Mesendoderm (in vitro differentiated cells): ENCODE measurements at regions not wholly inside any gene's neighbourhood (a gene's known extent, or its start where the extent isn't known, plus 50 kb on each side); places are given as distances from the start of the nearest gene placed in this dataset.

ENCODE experiments used
- DNase-seq: peaks from one replicate; pipeline ENCODE4 v3.0.0; 2013
- H2AK5ac ChIP-seq: 2 replicates; pipeline ENCODE4 v1.6.1; 2013; ENCODE audit warnings: low read length, inconsistent platforms
- H2BK120ac ChIP-seq: 2 replicates; pipeline ENCODE4 v1.6.1; 2013; ENCODE audit warnings: low read depth, mild to moderate bottlenecking, low read length, moderate library complexity, mixed read lengths
- H2BK15ac ChIP-seq: replicated peaks from 2 replicates; pipeline ENCODE4 v1.6.1; 2013; ENCODE audit warnings: low read depth, mild to moderate bottlenecking, moderate library complexity
- H2BK5ac ChIP-seq: 2 replicates; pipeline ENCODE4 v1.6.1; 2013; ENCODE audit warnings: low read length, inconsistent platforms
- H3K18ac ChIP-seq: 2 replicates; pipeline ENCODE4 v1.6.1; 2013; ENCODE audit warnings: mild to moderate bottlenecking, low read length, mixed read lengths
- H3K23ac ChIP-seq: one replicate; pipeline ENCODE4 v1.6.1; 2013; ENCODE audit warnings: low read length
- H3K27ac ChIP-seq: 2 replicates; pipeline ENCODE4 v1.5.1; 2013; ENCODE audit warnings: low read depth, mild to moderate bottlenecking, inconsistent platforms, low read length, moderate library complexity
- H3K27me3 ChIP-seq: 2 replicates; pipeline ENCODE4 v1.6.1; 2013; ENCODE audit warnings: low read length, control low read depth, mild to moderate bottlenecking, inconsistent platforms; ENCODE audit not compliant: insufficient read depth, poor library complexity
- H3K36me3 ChIP-seq: 2 replicates; pipeline ENCODE4 v1.6.1; 2013; ENCODE audit warnings: low read length, inconsistent platforms; ENCODE audit not compliant: control insufficient read depth, insufficient read depth
- H3K4ac ChIP-seq: one replicate; pipeline ENCODE4 v1.6.1; 2013; ENCODE audit warnings: low read depth, mild to moderate bottlenecking, low read length, moderate library complexity
- H3K4me1 ChIP-seq: 2 replicates; pipeline ENCODE4 v1.6.1; 2013; ENCODE audit warnings: low read depth, low read length, inconsistent platforms; ENCODE audit not compliant: control insufficient read depth
- H3K4me2 ChIP-seq: 2 replicates; pipeline ENCODE4 v1.6.1; 2013; ENCODE audit warnings: low read length
- H3K4me3 ChIP-seq: 2 replicates; pipeline ENCODE4 v1.5.1; 2013; ENCODE audit warnings: mild to moderate bottlenecking, low read length
- H3K56ac ChIP-seq: one replicate; pipeline ENCODE4 v1.6.1; 2013; ENCODE audit warnings: low read length
- H3K79me1 ChIP-seq: 2 replicates; pipeline ENCODE4 v1.6.1; 2013; ENCODE audit warnings: low read length, inconsistent platforms
- H3K79me2 ChIP-seq: 2 replicates; pipeline ENCODE4 v1.6.1; 2013; ENCODE audit warnings: mild to moderate bottlenecking, low read length; ENCODE audit not compliant: control insufficient read depth, insufficient read depth
- H3K9ac ChIP-seq: 2 replicates; pipeline ENCODE4 v1.6.1; 2013; ENCODE audit warnings: low read length, inconsistent platforms
- H4K5ac ChIP-seq: one replicate; pipeline ENCODE4 v1.6.1; 2013; ENCODE audit warnings: low read length
- H4K8ac ChIP-seq: one replicate; pipeline ENCODE4 v1.6.1; 2013; ENCODE audit warnings: low read depth, mild to moderate bottlenecking, control low read depth, low read length, moderate library complexity
- WGBS: extraction: QIAGEN DNeasy Blood & Tissue Kit; methylation state at CpG from one replicate; pipeline ENCODE4 v1.1.7; 2013; ENCODE audit warnings: low lambda C conversion rate, missing lambda C conversion rate; ENCODE audit not compliant: insufficient coverage; ENCODE audit errors: extremely low coverage; 5-methylcytosine and 5-hydroxymethylcytosine counted together

- Histone ChIP-seq H2BK5ac (no peak overlapping the region), H3K9ac (no peak overlapping the region), H4K8ac (no peak overlapping the region), H4K5ac (no peak overlapping the region), H3K23ac (no peak overlapping the region), H3K4me2 (no peak overlapping the region), H3K79me2 (no peaks in the 10 kb centered on the region), H3K27me3 (no peaks in the 10 kb centered on the region), H3K56ac (no peak overlapping the region), H2BK15ac (no peak overlapping the region), H3K18ac (no peak overlapping the region), H3K4ac (no peak overlapping the region), H3K79me1 (no peaks in the 10 kb centered on the region), H2BK120ac (no peak overlapping the region), H2AK5ac (no peak overlapping the region), H3K27ac (no peak overlapping the region), H3K4me3 (no peak overlapping the region), H3K4me1 (no peaks in the 10 kb centered on the region), H3K36me3 (no peaks in the 10 kb centered on the region)
- WGBS: no CpG with 5 or more reads among the region's 1 CpG
- DNase-seq: no peak
These were observed 345.5 kb downstream of the GRXCR1 start for GRCh38 chr4:43238008-43238407.

- no peaks in the 10 kb centered on the region for H3K4me1 ChIP-seq
- H2BK15ac ChIP-seq: no peak overlapping the region
- H3K27ac ChIP-seq: no peak overlapping the region
- no peak overlapping the region for H3K9ac ChIP-seq
- H2BK5ac ChIP-seq: no peak overlapping the region
- no peak overlapping the region for H3K18ac ChIP-seq
- no peak overlapping the region for H3K56ac ChIP-seq
- no peak overlapping the region for H3K4me2 ChIP-seq
- H2BK120ac ChIP-seq: no peak overlapping the region
- no peak for DNase-seq
- H4K8ac ChIP-seq: no peak overlapping the region
- no peaks in the 10 kb centered on the region for H3K27me3 ChIP-seq
- no peaks in the 10 kb centered on the region for H3K36me3 ChIP-seq
- H3K4ac ChIP-seq: no peak overlapping the region
- no peak overlapping the region for H2AK5ac ChIP-seq
- H3K79me2 ChIP-seq: no peaks in the 10 kb centered on the region
- no peaks in the 10 kb centered on the region for H3K79me1 ChIP-seq
- H4K5ac ChIP-seq: no peak overlapping the region
- no peak overlapping the region for H3K4me3 ChIP-seq
- no peak overlapping the region for H3K23ac ChIP-seq
These were observed 346.1 kb downstream of the GRXCR1 start for GRCh38 chr4:43238585-43238984.

- Histone ChIP-seq H2BK5ac (no peak overlapping the region), H2BK120ac (no peak overlapping the region), H3K4me1 (no peaks in the 10 kb centered on the region), H3K36me3 (no peaks in the 10 kb centered on the region), H3K79me1 (no peaks in the 10 kb centered on the region), H3K9ac (no peak overlapping the region), H3K27me3 (no peaks in the 10 kb centered on the region), H4K8ac (no peak overlapping the region), H3K27ac (no peak overlapping the region), H3K4ac (no peak overlapping the region), H3K79me2 (no peaks in the 10 kb centered on the region), H3K23ac (no peak overlapping the region), H2BK15ac (no peak overlapping the region), H3K56ac (no peak overlapping the region), H3K18ac (no peak overlapping the region), H3K4me2 (no peak overlapping the region), H3K4me3 (no peak overlapping the region), H4K5ac (no peak overlapping the region), H2AK5ac (no peak overlapping the region)
- DNase-seq: no peak
These were observed 348.6 kb downstream of the GRXCR1 start for GRCh38 chr4:43241104-43241503.

GRCh38 chr4:43242606-43243005, 350.1 kb downstream of the GRXCR1 start:
- Histone ChIP-seq H2BK15ac (no peak overlapping the region), H2BK120ac (no peak overlapping the region), H3K4me1 (no peaks in the 10 kb centered on the region), H4K5ac (no peak overlapping the region), H3K27me3 (no peaks in the 10 kb centered on the region), H3K9ac (no peak overlapping the region), H3K36me3 (no peaks in the 10 kb centered on the region), H3K23ac (no peak overlapping the region), H4K8ac (no peak overlapping the region), H3K4ac (no peak overlapping the region), H3K4me2 (no peak overlapping the region), H3K79me1 (no peaks in the 10 kb centered on the region), H3K4me3 (no peak overlapping the region), H3K79me2 (no peaks in the 10 kb centered on the region), H3K56ac (no peak overlapping the region), H2BK5ac (no peak overlapping the region), H2AK5ac (no peak overlapping the region), H3K27ac (no peak overlapping the region), H3K18ac (no peak overlapping the region)
- WGBS: no CpG with 5 or more reads among the region's 2 CpGs
- DNase-seq: no peak

- DNase-seq: no peak
- Histone ChIP-seq H3K79me1 (no peaks in the 10 kb centered on the region), H2BK5ac (no peak overlapping the region), H3K18ac (no peak overlapping the region), H3K9ac (no peak overlapping the region), H4K5ac (no peak overlapping the region), H2AK5ac (no peak overlapping the region), H3K27me3 (no peaks in the 10 kb centered on the region), H2BK15ac (no peak overlapping the region), H3K4me3 (no peak overlapping the region), H3K4me2 (no peak overlapping the region), H3K79me2 (no peaks in the 10 kb centered on the region), H3K27ac (no peak overlapping the region), H3K4ac (no peak overlapping the region), H3K4me1 (no peaks in the 10 kb centered on the region), H2BK120ac (no peak overlapping the region), H3K56ac (no peak overlapping the region), H3K36me3 (no peaks in the 10 kb centered on the region), H4K8ac (no peak overlapping the region), H3K23ac (no peak overlapping the region)
- WGBS: 100% methylated on average over 1 of the region's 4 CpGs
These were observed 351.1 kb downstream of the GRXCR1 start for GRCh38 chr4:43243433-43244116.

GRCh38 chr4:43244688-43245382, 352.3 kb downstream of the GRXCR1 start:
- Histone ChIP-seq H3K79me2 (no peaks in the 10 kb centered on the region), H4K8ac (no peak overlapping the region), H4K5ac (no peak overlapping the region), H3K56ac (no peak overlapping the region), H3K36me3 (no peaks in the 10 kb centered on the region), H2BK15ac (no peak overlapping the region), H3K27ac (no peak overlapping the region), H3K79me1 (no peaks in the 10 kb centered on the region), H3K23ac (no peak overlapping the region), H3K9ac (no peak overlapping the region), H3K4ac (no peak overlapping the region), H3K4me3 (no peak overlapping the region), H3K27me3 (no peaks in the 10 kb centered on the region), H3K4me1 (no peaks in the 10 kb centered on the region), H3K18ac (no peak overlapping the region), H2BK5ac (no peak overlapping the region), H2BK120ac (no peak overlapping the region), H3K4me2 (no peak overlapping the region), H2AK5ac (no peak overlapping the region)
- no peak for DNase-seq
- WGBS: no CpG with 5 or more reads among the region's 1 CpG
